HG03066 (cell line): ENCODE measurements at regions not wholly inside any gene's neighbourhood (a gene's known extent, or its start where the extent isn't known, plus 50 kb on each side); places are given as distances from the start of the nearest gene placed in this dataset.
A peak's percentile ranks its signal among the peaks of the same experiment; 100 is the strongest.

Experiments
- ATAC-seq: cut with Tn5 transposase; IDR thresholded peaks from one replicate; pipeline ENCODE4 v1.9.1; 2021; ENCODE audit warnings: low read depth; ENCODE audit not compliant: unreplicated experiment

- ATAC-seq: no peak
Measured at GRCh38 chr10:21272643-21273399, 252.7 kb downstream of the SKIDA1 start.

- ATAC-seq: no peak
Measured at GRCh38 chr10:21270976-21271375, 254.5 kb downstream of the SKIDA1 start.

GRCh38 chr10:21269289-21269688 is 256.2 kb downstream of the SKIDA1 start:
- no peak for ATAC-seq

GRCh38 chr10:21265622-21266021 is 259.9 kb downstream of the SKIDA1 start:
- ATAC-seq: no peak

- ATAC-seq: no peak
Measured at GRCh38 chr10:21264271-21264670, 261.2 kb downstream of the SKIDA1 start.

GRCh38 chr10:21263839-21264238 is 261.6 kb downstream of the SKIDA1 start:
- ATAC-seq: no peak

- no peak for ATAC-seq
Measured at GRCh38 chr10:21263263-21263803, 262.1 kb downstream of the SKIDA1 start.

- no peak for ATAC-seq
Measured at GRCh38 chr10:21261842-21262294, 263.6 kb downstream of the SKIDA1 start.

- no peak for ATAC-seq
Measured at GRCh38 chr10:21260506-21261149, 264.9 kb downstream of the SKIDA1 start.

- ATAC-seq: no peak
Measured at GRCh38 chr10:21260066-21260465, 265.4 kb downstream of the SKIDA1 start.

- no peak for ATAC-seq
Measured at GRCh38 chr10:21257919-21258318, 267.6 kb downstream of the SKIDA1 start.

- no peak for ATAC-seq
Measured at GRCh38 chr10:21257191-21257590, 268.3 kb downstream of the SKIDA1 start.

GRCh38 chr10:21249435-21249834 is 276.0 kb downstream of the SKIDA1 start:
- ATAC-seq: no peak

GRCh38 chr10:21247592-21247991 is 277.9 kb downstream of the SKIDA1 start:
- no peak for ATAC-seq

- ATAC-seq: no peak
Measured at GRCh38 chr10:21246178-21246577, 279.3 kb downstream of the SKIDA1 start.

- ATAC-seq: no peak
Measured at GRCh38 chr10:21243748-21244257, 281.7 kb downstream of the SKIDA1 start.

- no peak for ATAC-seq
Measured at GRCh38 chr10:21242915-21243314, 282.6 kb downstream of the SKIDA1 start.

GRCh38 chr10:21238717-21239116 is 286.8 kb downstream of the SKIDA1 start:
- no peak for ATAC-seq

GRCh38 chr10:21238044-21238443 is 287.4 kb downstream of the SKIDA1 start:
- no peak for ATAC-seq

GRCh38 chr10:21234761-21235160 is 290.7 kb downstream of the SKIDA1 start:
- no peak for ATAC-seq

- ATAC-seq: peak; percentile 54
Measured at GRCh38 chr10:21230219-21230618, 295.3 kb downstream of the SKIDA1 start.
